Kidney tubule cell (primary cell): ENCODE measurements at regions not wholly inside any gene's neighbourhood (a gene's known extent, or its start where the extent isn't known, plus 50 kb on each side); places are given as distances from the start of the nearest gene placed in this dataset.

Experiments
- DNase-seq: peaks from one replicate; pipeline ENCODE4 v3.0.0-alpha.2; 2018; ENCODE audit warnings: low spot score

DNA sequence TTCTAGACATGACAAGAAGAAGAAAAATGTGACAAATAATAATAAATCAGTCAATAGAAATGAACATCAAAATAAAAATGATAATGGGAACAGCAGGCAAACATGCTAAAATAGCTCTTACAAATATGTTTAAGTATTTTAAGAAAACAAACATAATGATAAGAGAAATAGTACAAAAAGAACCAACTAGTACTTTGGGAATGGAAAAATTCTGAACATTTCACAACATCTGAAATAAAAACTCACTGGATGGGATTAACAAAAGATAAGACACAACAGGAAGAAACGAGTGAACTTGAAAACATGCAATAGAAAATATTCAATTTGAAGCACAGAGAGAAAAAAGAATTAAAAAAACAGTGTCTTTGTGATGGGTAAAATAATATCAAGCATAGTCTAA is 115.2 kb upstream of the TSPAN2 start:
- DNase-seq, result no peak

DNA sequence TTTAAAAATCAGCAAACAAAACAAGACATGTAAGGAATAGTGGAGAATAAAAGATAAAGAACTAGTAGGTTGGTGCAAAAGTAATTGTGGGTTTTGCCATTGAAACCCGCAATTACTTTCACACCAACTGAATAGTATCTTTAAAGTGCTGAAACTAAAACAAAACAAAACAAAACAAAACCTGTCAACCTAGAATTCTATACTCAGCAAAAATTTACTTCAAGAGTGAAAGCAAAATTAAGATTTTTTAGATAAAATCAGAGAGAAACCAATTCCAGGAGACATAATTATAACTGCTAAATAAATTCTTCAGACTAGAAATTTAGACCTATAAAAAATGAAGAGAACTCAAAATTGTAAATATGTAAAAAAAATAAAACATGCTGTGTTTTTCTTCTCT is 114.0 kb upstream of the TSPAN2 start:
- DNase-seq, result no peak

DNA sequence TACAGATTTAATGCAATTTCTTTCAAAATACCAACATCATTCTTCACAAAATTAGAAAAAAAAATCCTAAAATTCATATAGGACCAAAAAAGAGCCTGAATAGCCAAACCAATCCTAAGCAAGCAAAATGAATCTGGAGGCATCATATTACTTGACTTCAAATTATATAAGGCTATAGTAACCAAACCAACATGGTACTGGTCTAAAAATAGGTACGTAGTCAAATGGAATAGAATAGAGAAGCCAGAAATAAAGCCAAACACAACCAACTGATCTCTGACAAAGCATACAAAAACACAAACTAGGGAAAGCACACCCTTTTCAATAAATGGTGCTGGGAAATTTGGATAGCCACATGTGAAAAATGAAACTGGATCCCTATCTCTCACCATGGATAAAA is 112.3 kb upstream of the TSPAN2 start:
- DNase-seq, result no peak

DNA sequence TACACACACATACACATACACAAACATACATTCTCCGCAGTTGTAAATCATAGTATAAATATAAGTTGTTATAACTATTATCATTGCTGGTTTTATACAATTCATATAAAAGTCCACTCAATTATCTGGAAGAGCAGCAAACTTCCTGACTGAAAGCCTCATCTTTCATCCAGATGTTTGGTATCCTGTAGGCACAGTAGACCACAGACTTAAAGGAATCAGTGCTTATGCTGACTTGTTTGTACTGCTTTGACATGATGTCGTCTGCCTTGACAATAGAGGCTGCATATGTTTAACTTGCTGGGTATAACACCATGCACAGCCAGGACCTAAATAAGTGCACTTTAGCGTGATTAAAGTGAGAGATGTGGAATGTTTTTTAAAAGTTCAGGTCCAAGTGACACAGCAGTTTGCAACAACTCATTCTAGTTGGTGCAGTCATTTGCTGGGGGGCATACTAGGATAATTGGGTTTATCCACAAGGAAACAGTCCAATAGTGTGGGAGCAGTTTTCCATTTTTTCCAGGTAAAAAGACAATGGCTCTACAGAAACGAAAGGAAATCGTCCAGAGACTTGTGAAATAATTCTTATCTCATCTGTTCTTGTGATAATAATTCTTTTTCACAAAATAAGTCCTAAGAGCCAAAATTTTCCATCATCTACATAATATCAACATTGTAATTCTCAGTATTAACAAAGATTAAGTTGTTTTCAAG is 110.3 kb upstream of the TSPAN2 start:
- DNase-seq, result no peak

DNA sequence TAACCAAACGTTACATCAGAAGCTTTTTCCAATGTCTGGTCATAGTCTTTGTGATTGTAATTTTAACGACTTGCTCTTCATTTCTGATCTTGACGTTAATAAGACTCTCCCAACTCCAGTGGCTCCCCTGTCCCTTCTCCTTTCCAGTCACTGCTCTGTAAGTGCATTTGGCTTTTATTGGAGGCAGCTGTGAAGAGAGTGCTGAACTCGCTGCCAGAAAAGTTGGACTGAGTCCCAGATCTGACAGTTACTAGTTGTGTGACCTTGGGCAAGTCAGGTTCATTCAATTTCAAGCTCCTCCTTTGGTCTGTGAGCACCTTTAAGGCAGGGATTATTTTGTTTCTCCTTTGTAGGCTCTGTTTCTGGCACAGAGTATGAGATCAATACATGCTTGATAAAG is 109.6 kb upstream of the TSPAN2 start:
- DNase-seq, result no peak

DNA sequence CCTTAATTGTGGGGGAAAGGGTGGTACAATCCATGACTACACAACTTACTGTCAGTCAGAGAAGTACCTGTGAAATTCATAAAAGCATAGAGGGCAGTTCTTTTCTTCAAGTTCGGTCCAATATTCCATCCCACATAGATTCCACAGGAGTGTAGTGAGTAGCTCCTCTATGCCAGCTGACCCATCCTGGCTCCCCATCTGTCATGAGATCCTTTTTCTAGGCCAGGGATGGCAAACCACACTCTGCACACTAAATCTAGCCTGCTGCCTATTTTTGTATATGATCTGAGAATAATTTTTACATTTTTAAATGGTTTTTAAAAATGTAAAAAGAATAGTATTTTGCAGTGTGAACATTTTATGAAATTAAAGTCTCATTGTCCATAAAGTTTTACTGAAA is 107.0 kb upstream of the TSPAN2 start:
- no peak for DNase-seq

DNA sequence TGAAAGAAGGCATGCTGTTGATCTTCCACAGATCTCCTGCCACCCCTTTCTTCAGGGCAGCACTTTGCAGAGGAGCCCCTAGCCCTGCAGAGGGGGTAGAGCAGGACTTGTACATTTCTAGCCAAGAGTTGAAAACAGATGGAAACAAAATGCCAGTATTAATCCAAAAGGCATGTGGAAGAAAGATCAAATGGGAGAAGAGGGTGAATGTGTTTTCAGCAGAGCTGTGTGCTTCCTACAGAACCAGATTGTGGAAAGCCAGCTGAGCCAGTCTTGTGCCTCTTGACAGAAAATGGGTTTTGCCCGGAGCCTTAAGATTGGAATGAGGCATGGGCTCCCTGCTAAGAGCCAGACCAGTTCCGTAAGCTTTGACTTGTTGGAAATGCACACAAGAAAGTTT is 105.2 kb upstream of the TSPAN2 start:
- DNase-seq, result no peak

DNA sequence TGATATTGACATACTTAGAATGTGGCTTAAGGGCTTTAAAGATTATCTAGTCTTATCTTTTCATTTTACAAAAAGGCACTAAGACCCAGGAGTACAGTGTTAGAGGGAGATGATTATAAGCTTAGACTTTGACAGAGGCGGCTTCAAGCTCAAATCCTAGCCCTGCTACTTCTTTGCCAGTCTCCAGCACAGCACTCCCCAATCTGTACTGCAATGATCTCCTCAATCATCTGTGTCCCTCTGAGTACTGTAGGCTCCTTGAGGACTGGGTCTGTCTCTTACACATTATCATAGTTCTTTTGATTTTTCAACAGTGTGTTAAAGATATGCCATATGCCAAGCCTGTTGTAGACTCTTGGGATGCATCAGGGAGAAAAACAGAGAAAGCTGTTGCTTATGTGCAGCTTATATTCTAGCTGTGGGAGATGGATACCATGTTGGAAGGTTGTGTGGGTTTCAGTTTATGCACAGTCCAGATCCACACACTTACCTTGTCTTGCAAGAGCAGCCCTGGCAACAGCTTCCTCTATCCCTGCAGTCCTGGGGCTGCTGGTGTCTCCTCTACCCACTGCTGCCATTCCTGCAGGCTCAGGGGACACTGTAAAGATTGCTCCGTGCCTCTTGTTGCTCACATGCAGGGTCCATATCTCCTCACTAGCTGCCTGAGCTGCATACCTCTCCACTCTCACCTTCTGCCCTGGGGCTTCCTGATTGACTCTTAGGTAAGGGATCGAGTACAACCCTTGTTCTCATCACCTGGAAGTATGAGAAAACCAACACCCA is 103.9 kb upstream of the TSPAN2 start:
- no peak for DNase-seq

DNA sequence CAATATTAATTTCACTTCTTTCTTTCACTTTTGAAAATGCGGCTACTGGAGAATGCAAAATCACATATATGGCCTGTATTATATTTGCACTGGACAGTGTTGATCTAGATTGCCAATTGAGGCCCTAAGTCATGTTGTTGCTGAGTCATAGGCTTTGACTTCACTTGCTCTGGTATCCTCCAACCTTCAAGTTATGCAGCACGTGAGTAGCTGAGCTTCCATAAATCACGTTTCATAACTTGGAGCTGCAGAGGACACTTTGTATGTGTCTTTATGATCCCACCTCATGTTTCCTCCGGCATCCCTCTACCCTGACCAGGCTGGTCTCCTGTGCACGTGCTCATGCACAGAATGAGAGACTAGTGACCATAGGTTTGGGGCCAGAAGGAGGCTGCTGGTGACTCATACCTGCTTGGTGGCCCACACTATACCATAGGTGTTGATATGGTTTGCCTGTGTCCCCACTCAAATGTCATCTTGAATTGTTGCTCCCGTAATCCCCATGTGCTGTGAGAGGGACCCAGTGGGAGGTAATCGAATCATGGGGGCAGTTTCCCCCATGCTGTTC is 103.0 kb upstream of the TSPAN2 start:
- no peak for DNase-seq

DNA sequence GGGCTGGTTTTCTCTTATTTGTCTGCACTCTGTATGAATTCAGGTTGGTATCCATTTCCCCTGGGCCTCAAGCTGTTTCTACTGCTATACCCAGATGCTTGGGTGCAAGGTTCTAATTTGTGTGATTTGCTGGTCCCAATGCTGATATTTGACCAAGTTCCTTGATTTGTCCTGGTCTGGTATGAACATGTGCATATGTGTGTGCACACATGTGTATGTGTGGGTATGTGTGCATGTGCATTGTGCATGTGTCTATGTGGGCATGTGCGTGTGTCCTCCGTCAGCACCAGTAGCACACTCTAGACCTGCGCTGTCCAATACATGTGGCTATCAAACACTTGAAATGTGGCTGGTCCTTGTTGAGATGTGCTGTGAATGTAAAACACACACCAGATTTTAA is 102.4 kb upstream of the TSPAN2 start:
- no peak for DNase-seq

DNA sequence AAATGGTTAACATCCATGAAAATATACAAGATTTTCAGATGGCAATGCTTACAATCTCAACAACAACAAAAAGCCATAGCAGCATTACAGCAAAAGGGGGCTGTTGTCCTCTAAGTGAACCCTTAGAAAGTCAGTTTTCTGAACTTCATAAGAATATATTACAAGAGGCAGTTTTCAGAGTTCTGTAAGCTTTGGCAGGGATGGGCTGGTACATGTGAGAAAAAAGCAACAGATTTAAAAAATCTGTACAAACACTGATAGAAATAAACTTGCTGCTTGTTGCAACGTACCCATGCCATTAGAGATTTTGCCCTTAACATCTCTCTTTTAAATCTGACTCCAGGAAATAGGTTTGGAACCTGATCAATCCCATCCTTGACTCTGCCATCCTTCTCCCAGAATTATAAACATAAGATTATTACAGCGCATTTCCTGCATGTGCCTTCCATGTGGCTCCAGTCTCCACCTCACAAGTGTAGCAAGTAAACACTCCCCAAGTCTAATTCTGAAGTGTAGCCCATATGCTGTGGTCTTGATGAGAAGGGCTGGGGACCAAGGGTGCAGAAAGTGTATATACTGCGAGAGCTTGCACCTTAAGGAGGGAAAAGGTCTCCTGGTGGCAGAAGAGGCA is 101.4 kb upstream of the TSPAN2 start:
- DNase-seq, result no peak

DNA sequence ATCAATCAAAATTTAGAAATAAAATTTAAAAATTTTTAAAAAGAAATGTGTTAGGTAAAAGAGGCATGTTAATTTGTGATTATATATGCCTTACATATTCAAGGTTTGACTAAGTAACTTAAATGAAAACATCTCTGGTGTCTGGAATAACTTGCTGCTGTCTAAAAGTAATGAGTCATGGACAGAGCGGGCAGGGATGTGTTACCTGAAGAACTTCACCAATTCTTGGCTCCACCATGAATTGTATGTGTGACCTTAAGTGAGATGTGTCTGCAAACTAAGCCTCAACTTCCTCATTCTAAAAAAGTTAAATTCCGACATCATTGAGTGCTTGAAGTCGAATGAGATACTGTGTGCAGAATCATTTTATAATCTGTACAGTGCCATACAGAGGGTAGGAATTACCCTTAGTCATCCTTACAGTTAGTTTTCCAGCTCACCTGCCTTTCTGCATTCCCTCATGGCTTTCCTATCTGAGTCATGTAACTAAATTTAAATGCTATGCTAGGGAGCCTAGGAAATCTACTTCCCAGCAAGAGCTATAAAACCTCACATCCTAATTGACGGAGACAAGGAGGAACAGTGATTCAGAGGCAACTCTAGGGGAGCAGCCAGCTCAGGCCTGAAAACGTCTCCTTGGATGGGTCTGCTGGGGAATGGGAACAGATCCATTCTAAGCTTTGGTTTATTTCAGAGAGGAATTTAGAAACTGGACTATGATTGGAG is 100.7 kb upstream of the TSPAN2 start:
- DNase-seq, result peak; percentile 99

DNA sequence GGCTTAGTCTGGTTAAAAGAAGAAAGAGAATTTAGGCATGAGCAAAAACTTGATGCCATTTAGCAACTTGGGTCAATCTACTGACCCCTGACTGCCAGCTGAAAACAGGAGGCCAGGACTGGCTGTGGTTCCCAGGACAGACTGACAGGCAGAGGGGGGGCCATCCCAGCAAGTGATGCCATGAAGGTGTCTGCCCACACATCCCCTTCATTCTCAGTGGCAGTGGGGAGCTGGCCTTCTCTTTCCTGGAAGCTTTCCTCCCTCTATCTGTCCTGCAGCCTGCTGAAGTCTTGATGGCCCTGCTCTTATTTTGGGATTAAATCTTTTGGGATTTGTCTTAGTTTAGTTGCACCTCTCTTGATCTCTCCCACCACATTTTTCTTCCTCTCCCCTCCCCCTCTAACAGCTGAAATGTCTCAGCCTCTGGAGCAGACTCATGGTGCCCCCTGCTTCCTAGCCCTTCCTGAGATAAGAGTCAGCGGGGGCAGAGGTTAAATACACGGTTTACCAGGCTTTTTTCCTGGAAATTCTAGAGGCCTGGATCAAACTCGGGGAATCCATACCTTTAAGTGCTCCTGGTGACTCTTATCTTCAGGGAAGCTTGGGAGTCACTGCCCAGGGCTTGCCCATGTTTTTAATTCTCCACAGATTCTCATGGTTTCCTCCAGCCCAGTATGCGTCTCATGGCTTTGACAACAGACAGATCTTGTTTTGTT is 99.5 kb upstream of the TSPAN2 start:
- peak; percentile 23 for DNase-seq

DNA sequence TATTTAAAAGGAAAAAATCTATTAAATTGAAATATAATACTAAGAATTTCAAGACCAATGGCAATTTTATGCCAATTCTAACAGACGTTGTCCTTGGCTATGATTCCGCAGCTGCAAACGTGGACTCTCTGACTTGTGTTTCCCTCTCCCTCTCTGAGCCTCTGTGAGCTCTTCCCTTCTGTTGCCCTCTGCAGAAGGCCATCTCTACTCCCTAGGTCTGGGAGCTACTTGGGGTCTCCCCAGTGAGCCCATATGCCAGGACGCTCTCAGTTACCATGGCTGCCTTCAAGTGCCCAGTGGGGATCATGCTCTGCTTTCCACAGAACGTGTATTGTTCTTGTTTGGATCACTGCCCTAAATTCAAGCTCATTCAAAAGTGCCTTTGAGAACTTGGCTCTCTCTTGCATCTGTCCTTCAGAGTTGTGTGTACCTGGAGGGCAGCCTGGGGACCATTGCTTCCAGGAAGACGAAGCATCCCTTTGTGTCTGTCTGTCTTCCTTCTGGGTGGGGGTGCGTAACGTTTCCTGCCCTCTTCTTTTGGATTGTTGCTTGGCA is 97.5 kb upstream of the TSPAN2 start:
- no peak for DNase-seq

DNA sequence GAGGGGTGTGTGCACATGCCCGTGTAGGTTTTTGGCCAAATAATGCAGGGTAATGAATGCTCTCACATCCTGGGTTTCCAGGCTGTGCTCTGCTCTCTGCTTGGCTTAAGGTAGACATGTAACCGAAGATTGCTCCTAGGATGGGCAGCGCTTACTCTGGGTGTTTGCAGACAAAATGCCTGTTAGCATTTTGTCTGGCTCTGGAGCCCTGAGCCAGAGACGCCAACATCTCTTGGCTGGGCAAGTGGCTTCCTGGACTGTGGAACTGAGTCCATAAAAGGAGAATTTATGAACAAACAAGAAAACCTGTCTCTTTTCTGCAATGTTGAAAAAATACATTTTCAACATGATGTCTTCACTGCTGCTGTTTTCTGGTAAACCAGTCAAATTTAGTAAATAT is 96.0 kb upstream of the TSPAN2 start:
- no peak for DNase-seq

DNA sequence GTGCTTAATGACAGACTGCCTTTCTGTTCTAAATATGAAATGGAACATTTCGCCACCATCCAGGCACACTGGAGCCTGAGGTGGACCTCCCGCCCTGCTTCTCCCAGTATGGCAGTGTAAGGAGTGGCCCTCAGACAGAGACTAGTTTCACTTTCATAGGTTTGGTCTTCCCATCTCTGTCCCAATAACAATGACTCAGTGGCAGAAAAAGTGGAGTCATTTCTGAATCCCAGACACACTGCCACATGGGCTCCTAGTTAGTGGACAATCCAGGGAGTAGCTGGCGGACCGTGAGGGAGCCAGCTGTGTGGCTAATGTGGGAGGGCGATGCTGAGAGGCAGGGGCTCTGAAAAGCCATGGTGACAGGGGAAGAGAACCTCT is 95.6 kb upstream of the TSPAN2 start:
- DNase-seq, result peak; percentile 88

DNA sequence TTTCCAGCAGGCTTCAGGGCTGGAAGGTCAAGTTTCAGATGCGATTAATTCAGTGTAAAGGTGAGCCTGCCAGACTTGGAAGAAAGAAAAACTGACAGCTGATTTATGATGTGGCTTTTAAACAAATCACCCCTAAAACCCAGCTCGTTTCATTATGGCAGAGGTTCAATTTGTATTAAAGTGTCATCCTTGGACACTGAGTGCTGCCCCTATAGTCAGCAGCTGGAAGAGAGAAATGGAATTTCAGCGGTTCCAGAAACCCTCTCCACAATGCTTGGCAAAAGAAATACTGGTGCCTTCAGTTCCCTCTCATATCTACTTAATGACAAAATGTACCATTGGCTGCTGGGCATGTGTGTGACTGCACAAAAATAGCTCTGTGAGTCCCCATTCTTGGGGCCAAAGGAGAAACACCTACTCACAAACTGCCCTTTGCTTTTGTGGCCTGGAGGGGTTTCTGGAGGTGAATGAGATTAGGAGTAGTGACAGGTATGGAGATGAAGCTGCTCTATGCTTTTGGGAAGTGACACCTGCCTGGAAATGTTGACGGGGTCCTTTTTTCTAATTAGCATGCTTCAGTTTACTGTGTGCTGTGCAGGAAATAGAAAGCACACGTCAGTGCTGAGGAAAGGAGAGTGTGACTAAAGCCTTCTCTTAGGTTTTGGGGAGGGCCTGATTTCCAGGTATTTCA is 95.1 kb upstream of the TSPAN2 start:
- no peak for DNase-seq

DNA sequence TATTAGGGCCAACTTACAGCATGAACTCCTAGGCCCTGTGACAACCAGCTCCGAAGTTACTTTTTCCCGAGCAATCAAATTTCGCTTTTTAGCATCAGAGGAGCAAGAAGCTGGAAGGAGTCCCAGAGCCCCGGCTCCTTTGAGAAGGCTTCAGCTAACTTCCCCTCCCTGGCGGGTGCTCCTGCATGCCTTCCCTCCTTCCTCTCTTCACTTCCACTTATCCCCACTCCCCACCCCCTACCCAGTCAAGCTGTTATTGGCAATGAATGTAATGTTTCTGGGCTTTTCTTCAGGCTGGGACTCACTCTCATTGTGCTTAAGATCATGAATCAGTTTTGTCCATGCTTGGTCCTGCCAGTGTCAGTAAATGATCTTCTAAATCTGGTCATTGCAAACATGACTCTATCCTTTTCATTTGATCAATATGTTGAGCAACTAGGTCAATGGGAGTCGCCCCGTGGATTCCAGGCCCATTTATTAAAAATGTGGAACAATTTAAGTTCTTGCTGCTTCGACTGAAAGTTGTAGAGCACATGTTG is 94.5 kb upstream of the TSPAN2 start:
- peak; percentile 35 for DNase-seq

DNA sequence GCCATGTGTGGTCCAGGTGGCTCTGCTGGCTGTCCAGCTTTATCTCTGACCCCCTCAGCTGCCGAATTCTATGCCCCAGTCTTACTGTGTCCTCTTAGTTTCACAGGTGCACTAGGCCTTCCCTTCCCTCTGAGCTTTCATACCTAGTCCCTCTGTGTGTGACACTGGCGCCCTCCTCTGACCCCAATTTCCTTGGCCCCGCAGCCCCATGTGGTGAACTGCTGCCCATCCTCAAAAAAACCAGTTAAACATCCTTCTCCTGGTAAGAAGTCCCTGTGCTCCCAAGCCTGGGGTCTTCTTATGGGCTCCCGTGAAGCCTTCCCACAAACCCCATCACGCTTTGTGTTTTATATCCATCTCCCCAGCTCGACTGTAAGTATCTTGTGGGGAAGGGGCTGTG is 93.9 kb upstream of the TSPAN2 start:
- DNase-seq, result no peak

DNA sequence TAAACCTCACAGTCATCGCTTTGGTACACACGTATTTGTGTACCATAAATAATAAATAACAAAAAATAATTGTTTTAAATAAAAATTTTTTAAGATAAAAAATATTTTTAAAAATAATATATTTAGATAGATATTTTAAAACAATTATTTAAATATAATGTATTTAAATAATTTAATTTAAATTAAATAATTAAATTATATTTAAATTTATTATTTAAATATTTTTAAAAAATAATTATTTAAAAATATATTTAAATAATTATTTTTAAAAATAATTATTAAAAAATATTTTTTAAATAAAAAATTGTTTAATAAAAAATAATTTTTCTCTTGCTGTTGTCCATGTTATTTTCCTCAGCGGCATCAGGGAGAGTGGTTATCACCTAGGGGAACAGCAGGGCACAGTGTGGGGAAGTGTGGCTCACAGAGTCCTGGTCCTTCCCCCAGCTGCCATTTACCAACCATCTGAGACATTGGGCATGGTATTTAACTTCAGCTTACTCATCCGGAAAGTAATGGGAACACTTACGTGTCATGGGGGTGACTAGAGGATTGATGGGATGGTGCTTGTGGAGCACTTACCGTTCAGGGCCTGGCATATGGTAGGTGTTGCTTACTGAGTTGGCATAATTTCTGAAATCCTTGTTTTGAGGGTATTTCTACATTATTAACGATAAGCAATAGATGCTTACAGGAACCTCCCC is 92.9 kb upstream of the TSPAN2 start:
- DNase-seq, result peak; percentile 92
